K562 (cell line): ENCODE measurements at regions not wholly inside any gene's neighbourhood (a gene's known extent, or its start where the extent isn't known, plus 50 kb on each side); places are given as distances from the start of the nearest gene placed in this dataset.

ENCODE experiments used
- ATAC-seq: fragments of 200-7000 bp; cut with Tn5 transposase; 3 replicates; pipeline ENCODE4 v1.9.1; 2020; ENCODE audit warnings: moderate library complexity
- BruUV-seq: library from RNA; stranded (reverse); fragments of 400-500 nt; replicated peaks from 2 replicates; lab custom pipeline; 2021; lab: Mats Ljungman, UMichigan
- CTCF ChIA-PET: fragments of 300-600 bp; formaldehyde crosslinking; extraction: SDS; loops from one replicate; lab custom pipeline; 2021; ENCODE audit warnings: low intra/inter-chr PET ratio; lab: Yijun Ruan, JAX
- POLR2A ChIA-PET: fragments of 300-600, 350-650 bp; sonication (Branson Sonifier 250); formaldehyde crosslinking; extraction: SDS; loops from one replicate; lab custom pipeline; 2021; ENCODE audit warnings: antibody characterized with exemption, inconsistent platforms; lab: Yijun Ruan, JAX
- DNase-seq, 4 experiments: peaks; one replicate each; pipeline versions ENCODE4 v3.0.0 to v3.0.0-alpha.2; 2011 to 2018; ENCODE audit warnings: low spot score in 3 of 4, mixed read lengths in 3 of 4; ENCODE audit errors: extremely low read depth in 1 of 4
- FAIRE-seq: peaks from 2 replicates; lab custom pipeline; 2011; peaks lifted over from hg19 to GRCh38; lab: Jason Lieb, UNC
- H2AFZ ChIP-seq: 2 replicates; pipeline ENCODE4 v1.6.0; 2011; ENCODE audit warnings: low read depth, low read length, control low read depth, inconsistent platforms
- H3K27ac ChIP-seq: fragments of 200-600 bp; 3 replicates; pipeline ENCODE4 v1.8.0; 2011; ENCODE audit warnings: low read depth, mild to moderate bottlenecking, control low read depth, inconsistent platforms, low read length, moderate library complexity, mixed read lengths; ENCODE audit errors: extremely low read depth
- H3K27me3 ChIP-seq, 2 experiments: fragments of 300-600 bp in 1 of 2; 2 replicates in 1 of 2; 3 replicates in 1 of 2; pipeline versions ENCODE4 v1.6.0 to v1.8.0; 2011; ENCODE audit warnings: inconsistent platforms in 2 of 2, low read length in 2 of 2, mild to moderate bottlenecking in 1 of 2, mixed read lengths in 1 of 2, moderate library complexity in 1 of 2; ENCODE audit not compliant: control insufficient read depth in 2 of 2, insufficient read depth in 2 of 2
- H3K36me3 ChIP-seq: fragments of 300-600 bp; 3 replicates; pipeline ENCODE4 v1.8.0; 2011; ENCODE audit warnings: mild to moderate bottlenecking, low read length, inconsistent platforms; ENCODE audit not compliant: control insufficient read depth, insufficient read depth
- H3K4me1 ChIP-seq, 2 experiments: fragments of 200-600 bp in 1 of 2; replicated peaks in 1 of 2; 2 replicates in 1 of 2; 3 replicates in 1 of 2; pipeline versions ENCODE4 v1.5.1 to v1.8.0; 2011; ENCODE audit warnings: inconsistent platforms in 2 of 2, low read length in 2 of 2, mild to moderate bottlenecking in 1 of 2, mixed read lengths in 1 of 2, moderate library complexity in 1 of 2; ENCODE audit not compliant: control insufficient read depth in 2 of 2, insufficient read depth in 2 of 2
- H3K4me2 ChIP-seq: 2 replicates; pipeline ENCODE4 v1.6.1; 2011; ENCODE audit warnings: low read length, control low read depth, inconsistent platforms, mixed read lengths; ENCODE audit not compliant: insufficient read depth
- H3K4me3 ChIP-seq: fragments of 200-600 bp; sonication (generic), shearing (Covaris generic); 2 replicates; pipeline ENCODE4 v1.5.1; 2016; ENCODE audit warnings: control low read depth, inconsistent platforms
- H3K79me2 ChIP-seq: fragments of 200-600 bp; 3 replicates; pipeline ENCODE4 v1.8.0; 2011; ENCODE audit warnings: low read length, inconsistent platforms; ENCODE audit not compliant: control insufficient read depth, insufficient read depth
- H3K9ac ChIP-seq, 2 experiments: 2 replicates each; pipeline versions ENCODE4 v1.6.0 to v1.6.1; 2011; ENCODE audit warnings: low read depth in 2 of 2, low read length in 2 of 2, control low read depth in 1 of 2, inconsistent platforms in 1 of 2, mild to moderate bottlenecking in 1 of 2, mixed read lengths in 1 of 2; ENCODE audit not compliant: insufficient read depth in 1 of 2
- H3K9me1 ChIP-seq: one replicate; pipeline ENCODE4 v1.6.0; 2011; ENCODE audit warnings: inconsistent platforms, mild to moderate bottlenecking, low read length, moderate library complexity; ENCODE audit not compliant: control insufficient read depth, insufficient read depth
- H3K9me3 ChIP-seq: replicated peaks from 2 replicates; pipeline ENCODE4 v1.5.1; 2011; ENCODE audit warnings: low read depth, low read length, inconsistent platforms; ENCODE audit not compliant: control insufficient read depth, insufficient read depth
- H4K20me1 ChIP-seq: replicated peaks from 2 replicates; pipeline ENCODE4 v1.6.1; 2011; ENCODE audit warnings: low read length, inconsistent platforms, mixed read lengths; ENCODE audit not compliant: control insufficient read depth, insufficient read depth
- ESRRA ChIP-seq: fragments of 450-650 bp; IDR thresholded peaks from 2 replicates; pipeline ENCODE4 v1.6.1; 2014; ENCODE audit warnings: low read depth, mild to moderate bottlenecking, moderate library complexity, borderline replicate concordance
- EWSR1 ChIP-seq: fragments of 450-650 bp; IDR thresholded peaks from 2 replicates; pipeline ENCODE4 v1.6.1; 2018; ENCODE audit warnings: borderline replicate concordance, mild to moderate bottlenecking, low read depth, moderate library complexity; ENCODE audit not compliant: partially characterized antibody
- HMG20A ChIP-seq: fragments of 450-650 bp; formaldehyde crosslinking; conservative IDR thresholded peaks from 2 replicates; pipeline ENCODE4 v1.4.0; 2020; ENCODE audit warnings: mild to moderate bottlenecking, mixed read lengths
- HSF4 ChIP-seq: fragments of 250-450 bp; sonication (Bioruptor Pico); IDR thresholded peaks from 2 replicates; pipeline ENCODE4 v2.1.2; 2022; ENCODE audit warnings: mild to moderate bottlenecking, moderate library complexity, borderline replicate concordance
- MAFG ChIP-seq: fragments of 450-650 bp; conservative IDR thresholded peaks from 2 replicates; pipeline ENCODE4 v1.6.1; 2016; ENCODE audit warnings: missing genetic modification characterization, missing compliant biosample characterization
- MECOM ChIP-seq: fragments of 250-450 bp; sonication (Bioruptor Pico); IDR thresholded peaks from 2 replicates; pipeline ENCODE4 v1.8.0; 2022; ENCODE audit warnings: inconsistent platforms
- POLR2G ChIP-seq: fragments of 200-400 bp; formaldehyde crosslinking; IDR thresholded peaks from 2 replicates; pipeline ENCODE4 v1.6.1; 2017; ENCODE audit warnings: low read depth, mild to moderate bottlenecking, antibody characterized with exemption, low read length, moderate library complexity
- RUNX1 ChIP-seq: sonication (generic); IDR thresholded peaks from 2 replicates; pipeline ENCODE4 v1.6.1; 2016; ENCODE audit warnings: antibody characterized with exemption, low read depth
- SPI1 ChIP-seq: IDR thresholded peaks from 2 replicates; pipeline ENCODE4 v1.6.1; 2011; ENCODE audit warnings: low read depth, low read length, control low read depth, borderline replicate concordance
- TCF3 ChIP-seq: sonication (generic); formaldehyde crosslinking; IDR thresholded peaks from 2 replicates; pipeline ENCODE4 v1.4.0; 2020; ENCODE audit warnings: mild to moderate bottlenecking, missing genetic modification reagents
- TRIM24 ChIP-seq, 2 experiments: fragments of 450-650 bp; IDR thresholded peaks; 2 replicates each; pipeline ENCODE4 v1.6.1; 2016
- ZNF146 ChIP-seq: IDR thresholded peaks from one replicate; pipeline ENCODE4 v1.6.1; 2018; ENCODE audit warnings: missing compliant biosample characterization; ENCODE audit not compliant: unreplicated experiment
- ZNF316 ChIP-seq: fragments of 450-650 bp; IDR thresholded peaks from 2 replicates; pipeline ENCODE4 v1.6.1; 2016
- ZNF57 ChIP-seq: fragments of 450-650 bp; formaldehyde crosslinking; IDR thresholded peaks from 2 replicates; pipeline ENCODE4 v1.4.0; 2020; ENCODE audit warnings: mild to moderate bottlenecking, moderate library complexity
- ZNF695 ChIP-seq: fragments of 450-650 bp; formaldehyde crosslinking; IDR thresholded peaks from 2 replicates; pipeline ENCODE4 v1.4.0; 2020; ENCODE audit warnings: mild to moderate bottlenecking, moderate library complexity
- ZNF707 ChIP-seq: fragments of 250-450 bp; sonication (Bioruptor Pico); conservative IDR thresholded peaks from 2 replicates; pipeline ENCODE4 v1.8.0; 2022; ENCODE audit warnings: inconsistent platforms, mild to moderate bottlenecking, moderate library complexity
- WGBS: fragments of 100-300 bp; shearing (Covaris generic); methylation state at CpG from one replicate; pipeline ENCODE4 v1.1.6; 2016; ENCODE audit warnings: low coverage, mixed read lengths; ENCODE audit not compliant: insufficient coverage; ENCODE audit errors: missing lambda C conversion rate; 5-methylcytosine and 5-hydroxymethylcytosine counted together
- in situ Hi-C: fragments of 300-500 bp; cut with MboI; formaldehyde crosslinking; loops from 4 replicates; pipeline ENCODE4 v1.15.0; 2018; ENCODE audit warnings: inconsistent platforms, mixed read lengths
- intact Hi-C: fragments of 100-400 bp; cut with micrococcal nuclease; formaldehyde crosslinking; loops from 2 replicates; pipeline ENCODE4 v1.14.2; 2022
- TF ChIP-seq, protein P1 (sequence below): fragments of 450-650 bp; IDR thresholded peaks from 2 replicates; pipeline ENCODE4 v1.6.1; 2017; ENCODE audit warnings: mild to moderate bottlenecking, moderate library complexity
- TF ChIP-seq, protein P2 (sequence below): fragments of 450-650 bp; IDR thresholded peaks from 2 replicates; pipeline ENCODE4 v1.6.1; 2017; ENCODE audit warnings: antibody characterized with exemption

DNA sequence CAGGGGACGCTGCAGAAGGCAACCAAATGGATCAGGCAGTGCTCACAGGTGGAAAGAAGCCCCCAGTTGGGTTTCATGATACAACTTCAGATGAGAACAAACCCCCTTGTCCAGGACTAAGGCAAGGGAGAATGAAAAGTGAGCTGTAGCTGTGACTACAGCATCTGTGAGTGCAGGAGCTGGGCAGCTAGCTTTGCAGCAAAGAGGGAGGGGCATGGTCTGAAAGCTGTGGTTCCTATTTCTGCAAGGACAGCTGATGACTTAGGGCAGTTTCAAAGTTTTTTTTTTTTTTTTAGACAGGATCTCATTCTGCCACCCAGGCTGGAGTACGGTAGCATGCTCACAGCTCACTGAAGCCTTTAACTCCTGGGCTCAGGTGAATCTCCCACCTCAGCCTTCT, 1317.4 kb upstream of the DIAPH2 start:
- Histone ChIP-seq H3K4me3 (no peak overlapping the region), H3K27me3 (no peaks in the 10 kb centered on the region), H3K36me3 (no peaks in the 10 kb centered on the region), H3K9ac (no peak overlapping the region)
- WGBS = 0% methylated on average over 1 of the region's 2 CpGs
- no peak for TF ChIP-seq EWSR1
- TF ChIP-seq MECOM (CRISPR knock-in tag) = no peak
- TF ChIP-seq ESRRA = no peak
- TF ChIP-seq POLR2G = no peak
- TF ChIP-seq ZNF316 = no peak
- TF ChIP-seq, protein P1, sequence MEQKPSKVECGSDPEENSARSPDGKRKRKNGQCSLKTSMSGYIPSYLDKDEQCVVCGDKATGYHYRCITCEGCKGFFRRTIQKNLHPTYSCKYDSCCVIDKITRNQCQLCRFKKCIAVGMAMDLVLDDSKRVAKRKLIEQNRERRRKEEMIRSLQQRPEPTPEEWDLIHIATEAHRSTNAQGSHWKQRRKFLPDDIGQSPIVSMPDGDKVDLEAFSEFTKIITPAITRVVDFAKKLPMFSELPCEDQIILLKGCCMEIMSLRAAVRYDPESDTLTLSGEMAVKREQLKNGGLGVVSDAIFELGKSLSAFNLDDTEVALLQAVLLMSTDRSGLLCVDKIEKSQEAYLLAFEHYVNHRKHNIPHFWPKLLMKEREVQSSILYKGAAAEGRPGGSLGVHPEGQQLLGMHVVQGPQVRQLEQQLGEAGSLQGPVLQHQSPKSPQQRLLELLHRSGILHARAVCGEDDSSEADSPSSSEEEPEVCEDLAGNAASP = no peak
- no peak for TF ChIP-seq RUNX1
- TF ChIP-seq ZNF707 = no peak
- no peak for TF ChIP-seq TRIM24 (IDR thresholded peaks at IDR 0.05)
- TF ChIP-seq ZNF695 (CRISPR knock-in tag) = no peak
- no peak for TF ChIP-seq ZNF146 (CRISPR knock-in tag)
- TF ChIP-seq MAFG (tag) = no peak
- no peak for TF ChIP-seq SPI1
- no peak for TF ChIP-seq HMG20A
- TF ChIP-seq ZNF57 (CRISPR knock-in tag) = no peak
- TF ChIP-seq TCF3 (CRISPR knock-in tag) = no peak
- no peak for TF ChIP-seq HSF4 (CRISPR knock-in tag)
- TF ChIP-seq, protein P2, sequence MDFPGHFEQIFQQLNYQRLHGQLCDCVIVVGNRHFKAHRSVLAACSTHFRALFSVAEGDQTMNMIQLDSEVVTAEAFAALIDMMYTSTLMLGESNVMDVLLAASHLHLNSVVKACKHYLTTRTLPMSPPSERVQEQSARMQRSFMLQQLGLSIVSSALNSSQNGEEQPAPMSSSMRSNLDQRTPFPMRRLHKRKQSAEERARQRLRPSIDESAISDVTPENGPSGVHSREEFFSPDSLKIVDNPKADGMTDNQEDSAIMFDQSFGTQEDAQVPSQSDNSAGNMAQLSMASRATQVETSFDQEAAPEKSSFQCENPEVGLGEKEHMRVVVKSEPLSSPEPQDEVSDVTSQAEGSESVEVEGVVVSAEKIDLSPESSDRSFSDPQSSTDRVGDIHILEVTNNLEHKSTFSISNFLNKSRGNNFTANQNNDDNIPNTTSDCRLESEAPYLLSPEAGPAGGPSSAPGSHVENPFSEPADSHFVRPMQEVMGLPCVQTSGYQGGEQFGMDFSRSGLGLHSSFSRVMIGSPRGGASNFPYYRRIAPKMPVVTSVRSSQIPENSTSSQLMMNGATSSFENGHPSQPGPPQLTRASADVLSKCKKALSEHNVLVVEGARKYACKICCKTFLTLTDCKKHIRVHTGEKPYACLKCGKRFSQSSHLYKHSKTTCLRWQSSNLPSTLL = no peak
- TF ChIP-seq, all 486 proteins: peak for 0
- intact Hi-C loops (no loop called here), in situ Hi-C loops (no loop called here)
- Histone ChIP-seq H3K9me1 (no peaks in the 10 kb centered on the region), H3K27ac (no peak overlapping the region), H3K79me2 (no peaks in the 10 kb centered on the region), H3K9me3 (no peaks in the 10 kb centered on the region), H3K4me2 (no peak overlapping the region), H4K20me1 (no peaks in the 10 kb centered on the region), H2AFZ (no peak overlapping the region), H3K4me1 (no peaks in the 10 kb centered on the region)
- BruUV-seq = no TSS peak
- DNase-seq (no peak), ATAC-seq (no peak), FAIRE-seq (no peak)
- CTCF ChIA-PET = no interaction called here
- POLR2A ChIA-PET = interaction anchor here (0.6 kb wide), 1 partner anchor 334 kb away, joined by 6 read pairs; no protein-coding TSS in a partner anchor
